ENCODE measurements at regions not wholly inside any gene's neighbourhood (a gene's known extent, or its start where the extent isn't known, plus 50 kb on each side); places are given as distances from the start of the nearest gene placed in this dataset.

- Histone ChIP-seq H3K27ac (ENCODE audit: insufficient read depth, low read depth, low read length) (no peak overlapping the region), H3K4me2 (ENCODE audit: insufficient read depth, low read length) (no peak overlapping the region), H2AFZ (ENCODE audit: low read depth, low read length) (no peak overlapping the region), H3K27me3 (ENCODE audit: control insufficient read depth in 2 of 2, insufficient read depth in 2 of 2, low read length in 2 of 2) (no peaks in the 10 kb centered on the region), H3K9me3 (replicated peaks; ENCODE audit: control insufficient read depth, insufficient read depth, low read length) (no peaks in the 10 kb centered on the region), H3K9me1 (replicated peaks; ENCODE audit: control insufficient read depth, extremely low read depth, insufficient read depth, low read length) (no peaks in the 10 kb centered on the region), H3K4me1 (ENCODE audit: control insufficient read depth, extremely low read depth, insufficient read depth, low read length) (peaks cover 7% of the 10 kb centered on the region), H3K4me3 (replicated peaks in 1 of 3; ENCODE audit: insufficient read depth in 1 of 3, low read depth in 1 of 3, low read length in 3 of 3) (no peak overlapping the region), H4K20me1 (replicated peaks; ENCODE audit: control insufficient read depth, extremely low read depth, insufficient read depth, low read length) (no peaks in the 10 kb centered on the region), H3K79me2 (ENCODE audit: control insufficient read depth, insufficient read depth, low read length) (no peaks in the 10 kb centered on the region), H3K36me3 (ENCODE audit: control insufficient read depth in 2 of 2, extremely low read depth in 1 of 2, insufficient read depth in 2 of 2, low read length in 2 of 2) (no peaks in the 10 kb centered on the region), H3K9ac (replicated peaks; ENCODE audit: extremely low read depth, insufficient read depth, low read length) (no peak overlapping the region)
- BruUV-seq (replicated peaks) = no TSS peak
- FAIRE-seq (no peak), DNase-seq (ENCODE audit: low read depth, low spot score) (no peak)
- POLR2A ChIA-PET = no interaction called here
- no peak for TF ChIP-seq MYC (IDR thresholded peaks at IDR 0.05; ENCODE audit: low read depth, low read length)
- no peak for TF ChIP-seq JUN (IDR thresholded peaks at IDR 0.05; ENCODE audit: borderline replicate concordance, insufficient read depth, insufficient read length, low read depth)
- no peak for TF ChIP-seq EZH2 (IDR thresholded peaks at IDR 0.05; ENCODE audit: borderline replicate concordance, low read depth, low read length, severe bottlenecking)
- TF ChIP-seq MAX (IDR thresholded peaks at IDR 0.05; ENCODE audit: insufficient read depth, insufficient read length) = no peak
- TF ChIP-seq POLR2A (IDR thresholded peaks at IDR 0.05; ENCODE audit: low read depth, low read length) = no peak
- TF ChIP-seq GATA2 (IDR thresholded peaks at IDR 0.05; ENCODE audit: insufficient read depth, insufficient read length, low read depth, low read length) = no peak
- TF ChIP-seq FOS (IDR thresholded peaks at IDR 0.05; ENCODE audit: borderline replicate concordance, insufficient read depth, low read length) = no peak
- TF ChIP-seq CTCF (IDR thresholded peaks at IDR 0.05; ENCODE audit: extremely low read depth in 1 of 2, insufficient read depth in 1 of 2, low read depth in 1 of 2, low read length in 2 of 2) = no peak
- no peak for TF ChIP-seq POLR2AphosphoS5 (IDR thresholded peaks at IDR 0.05; ENCODE audit: insufficient read depth, low read depth, low read length)
- dilution Hi-C loops (cut with MboI; ENCODE audit: extremely low pct_ligation_motif_present, low sequenced_read_pairs) = no loop called here
- intact Hi-C loops (cut with micrococcal nuclease) = no loop called here
- CTCF ChIA-PET = interaction anchor here (1.0 to 1.6 kb wide), 2 partner anchors 11 to 32 kb away, joined by 3 to 5 read pairs; no protein-coding TSS in a partner anchor
Observed at GRCh38 chr7:131013716-131014115, 279.7 kb upstream of the KLF14 start.
